ENCODE measurements at regions not wholly inside any gene's neighbourhood (a gene's known extent, or its start where the extent isn't known, plus 50 kb on each side); places are given as distances from the start of the nearest gene placed in this dataset.

GRCh38 chr12:81949841-81950308 lies 190.7 kb upstream of the PPFIA2 start:
- DNase-seq = no peak

DNA sequence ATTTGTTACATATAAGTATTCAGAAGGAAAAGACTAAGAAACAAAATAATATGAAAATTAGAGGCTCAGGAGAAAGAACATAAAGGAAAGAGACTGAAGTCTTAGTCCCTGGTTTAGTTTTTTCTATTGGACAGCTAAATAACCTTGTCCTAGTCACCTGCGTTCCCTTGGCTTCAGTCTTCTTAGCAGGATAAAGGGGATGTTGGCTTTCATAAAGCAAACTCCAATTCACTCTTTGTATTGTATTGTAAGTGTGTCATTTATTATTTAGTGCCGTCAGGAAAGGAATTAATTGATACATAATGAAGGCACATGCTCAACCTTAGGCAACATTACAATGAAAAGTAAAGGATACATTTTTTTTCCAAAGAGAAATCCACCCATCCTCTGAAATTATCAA lies 190.3 kb upstream of the PPFIA2 start:
- no peak for DNase-seq

- DNase-seq = no peak
These were observed 185.7 kb upstream of the PPFIA2 start for GRCh38 chr12:81944886-81945285.

DNA sequence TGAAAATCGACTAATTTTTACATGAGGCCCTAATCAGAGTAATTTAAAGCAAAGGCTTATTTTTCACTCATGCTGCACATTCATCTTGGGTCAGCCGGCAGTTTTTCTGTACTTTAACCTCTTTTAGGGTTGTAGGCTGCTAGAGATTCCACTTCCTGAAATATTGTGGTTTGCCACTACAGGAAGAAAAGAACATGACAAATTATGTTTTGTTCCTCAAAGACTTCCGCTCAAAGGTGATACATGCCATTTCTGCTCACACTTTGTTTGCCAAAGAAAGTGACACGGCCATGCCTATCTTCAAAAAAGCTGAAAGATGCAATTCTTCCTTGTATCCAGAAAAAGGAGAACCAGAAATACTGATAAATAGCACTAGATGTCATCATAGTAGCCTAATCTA lies 183.4 kb upstream of the PPFIA2 start:
- DNase-seq = no peak

DNA sequence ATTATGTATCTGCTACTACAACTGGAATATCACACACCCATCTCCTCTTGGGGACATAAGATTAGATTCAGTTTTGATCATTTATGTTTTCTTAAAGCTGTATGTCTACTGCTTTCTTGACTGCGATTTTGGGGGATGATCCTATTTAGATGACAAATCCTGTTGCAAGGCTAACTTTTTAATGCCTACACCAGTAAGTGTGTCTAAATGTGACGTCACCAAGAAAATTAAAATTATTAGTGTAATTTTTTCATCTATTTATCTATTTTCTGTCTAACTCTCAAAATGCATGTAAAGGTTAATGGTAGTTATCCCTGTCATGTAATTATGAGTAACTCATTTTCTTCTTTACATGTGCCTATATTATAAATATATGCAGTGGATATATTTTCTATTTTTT lies 170.9 kb upstream of the PPFIA2 start:
- DNase-seq = no peak

- no peak for DNase-seq
These were observed 137.6 kb upstream of the PPFIA2 start for GRCh38 chr12:81896771-81897170.

DNA sequence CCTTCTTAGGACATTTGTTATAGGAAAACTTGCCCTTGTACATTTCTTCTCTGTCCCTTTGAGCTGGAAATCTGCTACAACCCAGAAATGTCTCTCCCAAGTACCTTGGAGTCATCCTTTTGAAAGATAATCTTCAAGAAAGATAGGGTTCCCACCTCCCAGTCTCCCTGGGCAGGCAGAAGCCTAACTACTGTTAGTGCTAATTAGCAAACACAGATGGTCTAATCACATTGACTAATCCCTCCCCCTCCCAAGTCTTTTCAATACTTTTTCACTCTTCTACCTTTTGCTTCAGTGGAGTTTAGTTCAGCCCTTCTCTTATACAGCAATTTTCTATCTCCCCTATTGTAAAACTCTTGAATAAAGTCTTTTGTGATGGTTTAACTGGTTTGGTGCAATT lies 129.8 kb upstream of the PPFIA2 start:
- no peak for DNase-seq

DNA sequence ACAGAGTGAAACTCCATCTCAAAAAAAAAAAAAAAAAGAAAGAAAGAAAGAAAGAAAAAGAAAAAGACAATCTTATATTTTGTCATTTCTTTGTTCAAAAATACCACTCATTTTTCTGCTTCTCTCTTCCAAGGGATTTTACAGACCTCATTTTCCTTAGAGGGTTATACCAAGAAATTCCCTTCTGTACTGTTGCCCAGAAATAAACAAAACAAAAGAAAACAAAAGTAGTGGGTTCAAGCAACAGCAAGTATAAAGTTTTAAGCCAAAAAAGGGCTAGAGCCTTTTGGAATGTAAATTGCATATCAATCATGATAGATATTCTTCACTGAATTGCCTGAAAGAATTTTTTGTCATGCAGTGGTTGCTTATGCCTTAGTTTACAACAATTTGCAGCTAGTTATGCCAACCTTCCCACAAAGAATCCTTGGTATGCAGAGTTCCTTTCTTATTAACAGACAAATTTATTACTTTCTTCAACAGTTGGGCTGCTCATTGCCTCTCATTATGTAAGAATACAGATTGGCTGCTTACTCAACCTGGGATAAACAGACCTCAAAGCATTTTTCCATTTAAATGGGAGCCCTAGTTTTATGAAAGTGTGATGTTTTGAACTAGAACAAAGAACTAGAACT lies 129.1 kb upstream of the PPFIA2 start:
- no peak for DNase-seq

DNA sequence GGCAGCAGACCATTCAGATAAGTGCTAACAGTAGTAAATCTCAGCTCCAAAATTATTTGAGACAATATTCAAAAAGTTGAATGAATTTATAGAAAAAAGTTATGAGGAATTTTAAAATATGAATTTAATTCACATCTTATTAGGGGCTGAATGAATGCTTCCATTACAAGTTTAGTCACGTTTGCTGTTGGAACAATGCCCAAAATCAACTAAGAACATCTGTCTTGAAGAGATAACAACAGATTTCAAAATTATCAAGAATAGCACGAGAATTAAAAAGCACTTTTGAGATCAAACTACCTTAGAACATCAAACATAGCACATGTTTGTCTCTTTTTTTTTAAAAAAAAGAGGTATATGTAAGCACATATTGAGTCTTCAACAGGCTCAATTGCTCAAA lies 115.4 kb upstream of the PPFIA2 start:
- DNase-seq = peak; percentile 23

- DNase-seq = no peak
These were observed 115.0 kb upstream of the PPFIA2 start for GRCh38 chr12:81874166-81874565.

GRCh38 chr12:81872400-81872799 lies 113.2 kb upstream of the PPFIA2 start:
- DNase-seq = no peak

DNA sequence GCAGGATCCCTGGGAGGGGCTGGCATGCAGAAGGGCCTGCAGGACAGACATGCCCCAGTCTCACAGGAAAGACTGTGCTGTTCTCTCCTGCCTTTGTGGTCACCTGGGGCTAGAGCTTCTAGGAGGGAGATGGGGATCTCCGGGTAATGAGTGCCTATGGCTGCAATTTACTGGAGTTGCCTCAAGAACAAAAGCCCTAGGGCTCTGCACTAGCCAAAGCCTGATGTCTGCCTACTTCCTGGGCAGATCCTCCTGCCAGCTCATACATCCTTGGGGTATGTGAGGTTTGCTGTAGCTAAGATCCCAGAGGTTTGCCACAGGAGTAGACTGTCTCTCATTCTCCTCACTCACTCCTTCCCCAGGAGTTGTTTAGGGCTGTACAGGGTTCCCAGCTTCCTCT lies 106.9 kb upstream of the PPFIA2 start:
- DNase-seq = no peak

DNA sequence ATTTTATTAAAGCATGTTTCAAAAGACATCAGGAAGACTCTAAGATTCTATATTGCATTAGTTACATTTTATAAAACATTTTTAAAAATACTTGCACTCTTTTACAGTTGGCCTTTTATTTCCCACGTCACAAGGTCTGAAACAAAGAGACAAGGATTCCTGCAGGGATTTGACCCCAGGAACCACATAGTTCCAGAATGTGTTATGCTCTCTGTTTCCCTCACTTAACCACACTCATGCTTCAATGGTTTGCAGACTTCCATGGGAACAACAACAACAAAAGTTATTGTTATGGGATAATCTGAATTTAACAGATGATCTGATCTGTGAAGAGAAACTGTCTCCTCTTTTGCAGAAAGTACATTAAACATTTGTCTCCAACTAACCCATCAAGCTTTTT lies 104.3 kb upstream of the PPFIA2 start:
- DNase-seq = no peak

DNA sequence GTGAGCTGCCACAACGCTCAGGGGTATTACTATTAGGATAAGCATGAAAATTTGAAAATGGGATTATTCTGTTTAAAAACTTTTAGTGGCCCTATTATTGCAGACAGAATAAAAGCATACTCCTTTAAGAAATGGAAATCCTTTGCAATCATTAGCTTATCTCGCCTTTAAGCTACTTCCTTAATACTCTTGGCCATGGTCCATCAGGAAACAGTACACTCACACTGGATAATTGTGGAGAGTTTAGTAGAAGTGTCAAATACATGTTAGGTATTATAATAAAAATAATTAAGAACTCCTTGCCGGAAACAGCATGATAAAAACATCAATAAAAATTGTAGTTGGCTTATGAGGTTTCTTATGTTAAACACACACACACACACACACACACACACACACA lies 100.4 kb upstream of the PPFIA2 start:
- DNase-seq = no peak

GRCh38 chr12:81843599-81843998 lies 84.4 kb upstream of the PPFIA2 start:
- no peak for DNase-seq

DNA sequence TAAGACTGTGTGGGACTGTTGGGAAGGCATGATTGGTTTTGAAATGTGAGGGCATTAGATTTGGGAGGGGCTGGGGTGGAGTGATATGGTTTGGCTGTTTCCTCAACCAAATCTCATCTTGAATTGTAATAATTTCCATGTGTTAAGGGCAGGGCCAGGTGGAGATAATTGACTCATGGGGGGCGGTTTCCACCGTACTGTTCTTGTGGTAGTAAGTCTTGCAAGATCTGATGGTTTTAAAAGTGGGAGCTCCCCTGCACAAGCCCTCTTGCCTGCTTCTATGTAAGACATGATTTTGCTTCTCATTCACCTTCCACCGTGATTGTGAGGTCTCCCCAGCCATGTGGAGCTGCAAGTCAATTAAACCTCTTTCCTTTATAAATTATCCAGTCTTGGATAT lies 76.6 kb upstream of the PPFIA2 start:
- no peak for DNase-seq

DNA sequence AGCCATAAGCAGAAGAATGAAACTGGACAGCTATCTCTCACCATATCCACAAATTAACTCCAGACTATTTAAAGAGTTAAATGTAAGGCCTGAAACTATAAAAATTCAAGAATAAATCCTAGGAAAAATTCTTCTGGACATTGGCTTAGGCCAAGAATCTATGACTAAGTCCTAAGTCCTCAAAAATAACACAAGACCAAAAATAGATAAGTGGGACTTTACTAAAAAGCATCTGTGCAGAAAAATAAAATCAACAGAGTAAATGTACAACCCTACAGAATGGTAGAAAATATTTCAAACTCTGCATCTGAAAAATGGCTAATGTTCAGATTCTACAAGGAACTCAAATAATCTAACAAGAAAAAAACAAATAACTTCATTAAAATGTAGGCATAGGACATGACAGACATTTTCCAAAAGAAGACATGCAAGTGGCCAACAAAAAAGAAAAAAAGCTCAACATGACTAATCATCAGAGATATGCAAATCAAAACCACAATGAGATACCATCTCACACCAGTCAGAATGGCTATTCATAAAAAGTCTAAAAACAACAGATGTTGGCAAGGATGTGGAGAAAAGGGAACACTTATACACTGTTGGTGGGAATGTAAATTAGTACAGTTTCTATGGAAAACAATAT lies 61.0 kb upstream of the PPFIA2 start:
- DNase-seq = no peak

DNA sequence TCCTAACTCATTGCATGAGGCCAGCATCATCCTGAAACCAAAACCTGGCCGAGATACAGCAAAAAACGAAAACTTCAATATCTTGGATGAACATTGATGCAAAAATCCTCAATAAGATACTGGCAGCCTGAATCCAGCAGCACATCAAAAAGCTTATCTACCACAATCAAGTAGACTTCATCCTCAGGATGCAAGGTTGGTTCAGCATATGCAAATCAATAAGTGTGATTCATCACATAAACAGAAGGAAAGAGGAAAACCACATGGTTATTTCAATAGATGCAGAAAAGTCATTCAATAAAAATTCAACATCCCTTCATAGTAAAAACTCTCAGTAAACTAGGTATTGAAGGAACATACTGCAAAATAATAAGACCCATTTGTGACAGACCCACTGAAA lies 56.5 kb upstream of the PPFIA2 start:
- DNase-seq = no peak

- DNase-seq = no peak
These were observed 52.6 kb upstream of the PPFIA2 start for GRCh38 chr12:81811778-81812125.

DNA sequence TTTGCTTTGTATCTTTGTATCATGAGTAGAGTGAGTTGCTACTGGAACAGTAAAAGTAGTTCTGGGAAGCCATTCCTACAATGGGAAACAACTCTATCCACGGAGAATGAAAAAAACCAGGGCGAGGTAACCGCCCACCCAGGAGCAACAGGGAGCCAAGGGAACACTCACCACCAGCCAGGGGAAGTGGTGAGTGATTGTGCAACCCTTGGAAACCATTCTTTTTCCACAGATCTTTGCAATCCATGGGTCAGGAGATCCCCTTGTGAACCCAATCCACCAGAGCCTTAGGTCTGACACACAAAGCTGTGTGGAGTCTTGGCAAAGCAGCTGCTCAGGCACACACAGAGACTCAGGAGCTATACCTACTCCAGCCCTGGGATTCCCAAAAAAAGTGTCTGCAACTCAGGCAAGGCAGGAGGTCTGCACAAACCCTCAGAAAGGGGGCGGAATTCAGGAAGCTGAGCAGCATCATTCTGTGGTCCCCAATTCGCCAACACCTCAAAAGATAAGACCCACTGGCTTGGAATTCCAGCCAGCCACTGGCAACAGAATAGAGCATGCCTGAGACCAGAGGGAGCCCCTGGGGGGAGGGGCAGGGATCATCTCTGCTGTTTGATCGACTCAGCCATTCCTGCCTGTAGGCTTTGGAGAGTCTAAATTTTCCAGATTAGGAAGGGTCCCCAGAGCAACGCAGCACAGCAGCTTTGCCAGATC lies 52.1 kb upstream of the PPFIA2 start:
- DNase-seq = no peak

DNA sequence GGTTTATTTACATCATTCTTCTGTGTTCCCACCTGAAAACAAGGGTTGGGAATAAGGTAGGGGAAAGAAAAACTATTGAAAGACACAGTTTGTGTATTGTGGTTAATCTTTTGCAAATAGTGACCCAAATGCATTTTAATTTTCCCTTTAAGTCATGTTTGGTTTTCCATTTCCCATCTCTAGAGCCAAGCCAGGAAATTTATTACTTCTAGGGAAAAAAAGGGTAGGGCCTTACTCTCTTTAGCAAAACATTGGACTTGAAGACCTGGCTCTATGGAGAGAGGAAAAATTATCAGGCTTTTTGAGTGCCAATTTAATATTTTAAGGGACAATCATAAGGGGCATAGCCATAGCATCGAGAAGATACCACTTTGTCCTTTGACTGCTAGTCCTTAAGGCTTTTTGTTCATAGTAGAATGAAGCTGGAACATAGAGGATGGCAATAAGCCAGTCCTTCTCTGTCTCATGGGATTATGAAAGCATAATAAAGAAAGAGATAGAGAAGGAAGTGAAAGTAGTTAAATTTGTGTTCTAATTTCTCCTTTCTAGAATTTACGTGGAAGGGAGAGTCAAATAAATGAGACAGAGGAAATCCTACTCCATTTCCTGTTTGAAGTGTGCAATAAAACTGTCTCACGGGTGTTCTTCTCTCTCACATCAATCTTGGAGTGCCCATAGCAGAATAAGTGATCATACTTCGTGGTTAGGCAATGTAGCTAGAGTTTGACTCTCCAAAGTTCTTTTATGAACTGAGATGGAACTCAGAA lies 50.9 kb upstream of the PPFIA2 start:
- DNase-seq = no peak

DNA sequence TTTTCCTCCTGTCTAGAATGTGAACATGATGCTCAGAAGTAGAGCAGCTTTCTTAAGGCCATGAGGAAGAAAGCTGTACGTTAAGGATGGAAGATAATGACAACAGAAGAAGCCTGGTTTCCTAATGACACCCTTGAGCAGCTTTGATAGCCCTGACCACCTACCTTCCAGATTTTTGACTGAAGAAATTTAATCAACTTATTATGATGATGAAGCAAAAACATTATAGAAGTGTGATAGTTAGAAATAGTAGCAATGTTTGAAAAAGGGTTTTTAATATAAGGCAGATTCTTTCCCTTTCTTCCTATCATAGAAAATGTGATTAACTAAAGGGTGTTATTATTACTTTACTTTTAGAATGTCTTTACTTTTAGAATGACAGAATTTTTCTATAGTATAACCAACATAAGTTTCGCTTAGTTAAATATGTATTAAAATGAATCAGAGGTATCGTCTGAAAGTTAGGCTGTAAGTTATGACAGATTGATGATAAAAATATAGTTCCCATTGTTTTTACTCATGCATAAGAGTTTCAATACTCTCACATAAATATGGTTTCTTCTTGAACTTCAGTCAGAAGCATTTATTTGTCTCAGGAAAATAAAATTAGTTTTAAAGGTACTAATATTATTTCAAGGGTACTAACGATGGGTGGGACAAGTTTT lies 50.1 kb upstream of the PPFIA2 start:
- DNase-seq = no peak
